HCT116 (cell line): ENCODE measurements at regions not wholly inside any gene's neighbourhood (a gene's known extent, or its start where the extent isn't known, plus 50 kb on each side); places are given as distances from the start of the nearest gene placed in this dataset.

Experiments
- ATAC-seq: fragments of 200-7000 bp; cut with Tn5 transposase; 2 replicates; pipeline ENCODE4 v1.9.1; 2020; ENCODE audit warnings: mild to moderate bottlenecking, moderate library complexity
- BruUV-seq: library from RNA; stranded (reverse); fragments of 400-500 nt; replicated peaks from 2 replicates; lab custom pipeline; 2021; lab: Mats Ljungman, UMichigan
- CTCF ChIA-PET: fragments of 300-600 bp; sonication (Branson Sonifier 250); formaldehyde crosslinking; loops from one replicate; lab custom pipeline; 2021; ENCODE audit warnings: antibody characterized with exemption; lab: Charles Lee
- POLR2A ChIA-PET: fragments of 300-600, 350-600 bp; sonication (Branson Sonifier 250); formaldehyde crosslinking; loops from one replicate; lab custom pipeline; 2021; ENCODE audit warnings: antibody characterized with exemption; lab: Charles Lee
- RAD21 ChIA-PET, 2 experiments: fragments of 300-600 bp; sonication (Branson Sonifier 250); formaldehyde crosslinking; loops; one replicate each; lab custom pipeline; 2023; ENCODE audit warnings: low total read pairs in 2 of 2; ENCODE audit not compliant: uncharacterized antibody in 2 of 2, unreplicated experiment in 2 of 2, low non-redundant PET in 1 of 2; lab: Charles Lee
- DNase-seq: peaks from one replicate; pipeline ENCODE4 v3.0.0-alpha.2; 2010; ENCODE audit warnings: low read depth, low spot score
- H2AFZ ChIP-seq: fragments of 200-600 bp; shearing (Covaris generic), sonication (generic); 2 replicates; pipeline ENCODE4 v1.6.1; 2017; ENCODE audit warnings: low read depth, mixed run types, mixed read lengths, antibody characterized with exemption, low read length; ENCODE audit not compliant: poor library complexity, severe bottlenecking
- H3K27ac ChIP-seq: 2 replicates; pipeline ENCODE4 v1.5.1; 2012; ENCODE audit warnings: low read depth, low read length
- H3K27me3 ChIP-seq: fragments of 200-600 bp; sonication (generic); 2 replicates; pipeline ENCODE4 v1.6.1; 2016; ENCODE audit warnings: mixed run types, low read length, mixed read lengths; ENCODE audit not compliant: insufficient read depth
- H3K36me3 ChIP-seq, 2 experiments: fragments of 200-500 bp in 1 of 2; fragments of 200-600 bp in 1 of 2; sonication (Bioruptor generic) in 1 of 2; sonication (generic) in 1 of 2; 2 replicates each; pipeline versions ENCODE4 v1.5.1 to v1.6.1; 2014 to 2016; ENCODE audit warnings: low read length in 2 of 2, inconsistent platforms in 1 of 2, mixed read lengths in 1 of 2, mixed run types in 1 of 2; ENCODE audit not compliant: insufficient read depth in 2 of 2, control insufficient read depth in 1 of 2
- H3K4me1 ChIP-seq, 2 experiments: fragments of 200-600 bp in 1 of 2; sonication (generic) in 1 of 2; 2 replicates each; pipeline versions ENCODE4 v1.5.1 to v1.6.1; 2012 to 2017; ENCODE audit warnings: low read length in 2 of 2, inconsistent platforms in 1 of 2, mild to moderate bottlenecking in 1 of 2, mixed read lengths in 1 of 2, mixed run types in 1 of 2, moderate library complexity in 1 of 2; ENCODE audit not compliant: insufficient read depth in 2 of 2, control insufficient read depth in 1 of 2
- H3K4me2 ChIP-seq: fragments of 200-600 bp; sonication (generic); 2 replicates; pipeline ENCODE4 v1.6.1; 2017; ENCODE audit warnings: mixed run types, low read length, mixed read lengths
- H3K4me3 ChIP-seq, 2 experiments: fragments of 200-600 bp in 1 of 2; sonication (generic) in 1 of 2; replicated peaks in 1 of 2; 2 replicates each; pipeline ENCODE4 v1.5.1; 2011 to 2016; ENCODE audit warnings: low read length in 2 of 2, control low read depth in 1 of 2, low read depth in 1 of 2, mild to moderate bottlenecking in 1 of 2, mixed read lengths in 1 of 2, mixed run types in 1 of 2
- H3K79me2 ChIP-seq: fragments of 200-600 bp; sonication (generic); 2 replicates; pipeline ENCODE4 v1.6.1; 2017; ENCODE audit warnings: mild to moderate bottlenecking, mixed run types, low read length, moderate library complexity, mixed read lengths; ENCODE audit not compliant: insufficient read depth
- H3K9ac ChIP-seq: fragments of 200-600 bp; sonication (generic); 2 replicates; pipeline ENCODE4 v1.6.1; 2016; ENCODE audit warnings: low read length, mixed read lengths
- H3K9me2 ChIP-seq: fragments of 200-600 bp; sonication (generic), shearing (Covaris generic); 2 replicates; pipeline ENCODE4 v1.6.1; 2017; ENCODE audit warnings: mixed run types, mild to moderate bottlenecking, moderate library complexity; ENCODE audit not compliant: insufficient read depth
- H3K9me3 ChIP-seq, 2 experiments: fragments of 200-500 bp in 1 of 2; fragments of 200-600 bp in 1 of 2; sonication (Bioruptor generic) in 1 of 2; sonication (generic) in 1 of 2; 2 replicates each; pipeline ENCODE4 v1.6.1; 2014 to 2017; ENCODE audit warnings: low read length in 2 of 2, mixed read lengths in 2 of 2, inconsistent platforms in 1 of 2, low read depth in 1 of 2, mild to moderate bottlenecking in 1 of 2, mixed run types in 1 of 2, moderate library complexity in 1 of 2; ENCODE audit not compliant: control insufficient read depth in 1 of 2, insufficient read depth in 1 of 2
- H4K20me1 ChIP-seq: fragments of 200-600 bp; sonication (generic), shearing (Covaris generic); 2 replicates; pipeline ENCODE4 v1.6.1; 2017; ENCODE audit warnings: mixed run types, mild to moderate bottlenecking, moderate library complexity; ENCODE audit not compliant: insufficient read depth
- CBX3 ChIP-seq: IDR thresholded peaks from 2 replicates; pipeline ENCODE4 v1.6.1; 2012; ENCODE audit warnings: low read depth
- CTCF ChIP-seq, 3 experiments: fragments of 200-600 bp in 1 of 3; sonication (generic) in 1 of 3; IDR thresholded peaks in 2 of 3; conservative IDR thresholded peaks in 1 of 3; 2 replicates each; pipeline ENCODE4 v1.5.1; 2012 to 2017; ENCODE audit warnings: low read depth in 2 of 3, low read length in 2 of 3, antibody characterized with exemption in 1 of 3, borderline replicate concordance in 1 of 3, control low read depth in 1 of 3, mild to moderate bottlenecking in 1 of 3, mixed read lengths in 1 of 3, mixed run types in 1 of 3, moderate library complexity in 1 of 3; ENCODE audit not compliant: insufficient read depth in 1 of 3
- ELF1 ChIP-seq: IDR thresholded peaks from 2 replicates; pipeline ENCODE4 v1.6.1; 2012; ENCODE audit warnings: low read depth, borderline replicate concordance
- EZH2 ChIP-seq: fragments of 200-600 bp; sonication (generic); IDR thresholded peaks from 2 replicates; pipeline ENCODE4 v1.6.1; 2017; ENCODE audit warnings: antibody characterized with exemption, mixed run types
- EZH2phosphoT487 ChIP-seq: fragments of 200-600 bp; IDR thresholded peaks from 2 replicates; pipeline ENCODE4 v1.6.1; 2018; ENCODE audit warnings: antibody characterized with exemption, borderline replicate concordance
- JUND ChIP-seq: IDR thresholded peaks from 2 replicates; pipeline ENCODE4 v1.6.1; 2012
- POLR2A ChIP-seq: IDR thresholded peaks from 2 replicates; pipeline ENCODE4 v1.7.0; 2011; ENCODE audit warnings: borderline replicate concordance; ENCODE audit not compliant: insufficient read depth, insufficient read length; ENCODE audit errors: extremely low read depth
- POLR2AphosphoS5 ChIP-seq: IDR thresholded peaks from 2 replicates; pipeline ENCODE4 v1.6.1; 2011; ENCODE audit warnings: mild to moderate bottlenecking, low read depth, low read length, moderate library complexity
- RAD21 ChIP-seq: IDR thresholded peaks from 2 replicates; pipeline ENCODE4 v1.6.1; 2012; ENCODE audit warnings: low read depth, mild to moderate bottlenecking
- SIN3A ChIP-seq: IDR thresholded peaks from 2 replicates; pipeline ENCODE4 v1.6.1; 2012; ENCODE audit warnings: low read depth
- SRF ChIP-seq: IDR thresholded peaks from 2 replicates; pipeline ENCODE4 v1.6.1; 2012; ENCODE audit warnings: low read depth
- ZFX ChIP-seq: fragments of 450-650 bp; IDR thresholded peaks from 2 replicates; pipeline ENCODE4 v1.6.1; 2017
- ZNF274 ChIP-seq: fragments of 200-500 bp; sonication (Bioruptor generic); IDR thresholded peaks from 2 replicates; pipeline ENCODE4 v1.6.1; 2014; ENCODE audit warnings: mild to moderate bottlenecking, low read depth, low read length, inconsistent platforms
- intact Hi-C: fragments of 100-400 bp; cut with micrococcal nuclease; formaldehyde crosslinking; loops from 2 replicates; pipeline ENCODE4 v1.10.0; 2022
- TF ChIP-seq, protein P1 (sequence below): IDR thresholded peaks from 2 replicates; pipeline ENCODE4 v1.6.1; 2012
- TF ChIP-seq, protein P2 (sequence below): IDR thresholded peaks from 2 replicates; pipeline ENCODE4 v1.6.1; 2012
- TF ChIP-seq, protein P3 (sequence below): IDR thresholded peaks from 2 replicates; pipeline ENCODE4 v1.6.1; 2012; ENCODE audit warnings: low read depth
- TF ChIP-seq, protein P4 (sequence below): IDR thresholded peaks from 2 replicates; pipeline ENCODE4 v1.6.1; 2011; ENCODE audit warnings: mild to moderate bottlenecking, low read length, moderate library complexity; ENCODE audit not compliant: insufficient replicate concordance; ENCODE audit errors: extremely low read depth

GRCh38 chr16:63018581-63019223, 982.5 kb upstream of the CDH8 start:
- CTCF ChIA-PET: no interaction called here
- no peak for TF ChIP-seq ZNF274
- no peak for TF ChIP-seq JUND
- TF ChIP-seq RAD21: no peak
- no peak for TF ChIP-seq ELF1
- TF ChIP-seq, protein P1, sequence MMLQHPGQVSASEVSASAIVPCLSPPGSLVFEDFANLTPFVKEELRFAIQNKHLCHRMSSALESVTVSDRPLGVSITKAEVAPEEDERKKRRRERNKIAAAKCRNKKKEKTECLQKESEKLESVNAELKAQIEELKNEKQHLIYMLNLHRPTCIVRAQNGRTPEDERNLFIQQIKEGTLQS: no peak
- no peak for TF ChIP-seq EZH2phosphoT487
- TF ChIP-seq, protein P2, sequence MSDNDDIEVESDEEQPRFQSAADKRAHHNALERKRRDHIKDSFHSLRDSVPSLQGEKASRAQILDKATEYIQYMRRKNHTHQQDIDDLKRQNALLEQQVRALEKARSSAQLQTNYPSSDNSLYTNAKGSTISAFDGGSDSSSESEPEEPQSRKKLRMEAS: no peak
- TF ChIP-seq SIN3A: no peak
- no peak for TF ChIP-seq SRF
- TF ChIP-seq CBX3: no peak
- TF ChIP-seq EZH2: no peak
- TF ChIP-seq CTCF (IDR thresholded peaks at IDR 0.05 in 2 of 3, conservative IDR thresholded peaks at IDR 0.05 in 1 of 3; ENCODE audit: borderline replicate concordance in 1 of 3, insufficient read depth in 1 of 3, low read depth in 2 of 3, low read length in 2 of 3): no peak
- TF ChIP-seq ZFX: no peak
- TF ChIP-seq, protein P3, sequence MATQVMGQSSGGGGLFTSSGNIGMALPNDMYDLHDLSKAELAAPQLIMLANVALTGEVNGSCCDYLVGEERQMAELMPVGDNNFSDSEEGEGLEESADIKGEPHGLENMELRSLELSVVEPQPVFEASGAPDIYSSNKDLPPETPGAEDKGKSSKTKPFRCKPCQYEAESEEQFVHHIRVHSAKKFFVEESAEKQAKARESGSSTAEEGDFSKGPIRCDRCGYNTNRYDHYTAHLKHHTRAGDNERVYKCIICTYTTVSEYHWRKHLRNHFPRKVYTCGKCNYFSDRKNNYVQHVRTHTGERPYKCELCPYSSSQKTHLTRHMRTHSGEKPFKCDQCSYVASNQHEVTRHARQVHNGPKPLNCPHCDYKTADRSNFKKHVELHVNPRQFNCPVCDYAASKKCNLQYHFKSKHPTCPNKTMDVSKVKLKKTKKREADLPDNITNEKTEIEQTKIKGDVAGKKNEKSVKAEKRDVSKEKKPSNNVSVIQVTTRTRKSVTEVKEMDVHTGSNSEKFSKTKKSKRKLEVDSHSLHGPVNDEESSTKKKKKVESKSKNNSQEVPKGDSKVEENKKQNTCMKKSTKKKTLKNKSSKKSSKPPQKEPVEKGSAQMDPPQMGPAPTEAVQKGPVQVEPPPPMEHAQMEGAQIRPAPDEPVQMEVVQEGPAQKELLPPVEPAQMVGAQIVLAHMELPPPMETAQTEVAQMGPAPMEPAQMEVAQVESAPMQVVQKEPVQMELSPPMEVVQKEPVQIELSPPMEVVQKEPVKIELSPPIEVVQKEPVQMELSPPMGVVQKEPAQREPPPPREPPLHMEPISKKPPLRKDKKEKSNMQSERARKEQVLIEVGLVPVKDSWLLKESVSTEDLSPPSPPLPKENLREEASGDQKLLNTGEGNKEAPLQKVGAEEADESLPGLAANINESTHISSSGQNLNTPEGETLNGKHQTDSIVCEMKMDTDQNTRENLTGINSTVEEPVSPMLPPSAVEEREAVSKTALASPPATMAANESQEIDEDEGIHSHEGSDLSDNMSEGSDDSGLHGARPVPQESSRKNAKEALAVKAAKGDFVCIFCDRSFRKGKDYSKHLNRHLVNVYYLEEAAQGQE: no peak
- TF ChIP-seq, protein P4, sequence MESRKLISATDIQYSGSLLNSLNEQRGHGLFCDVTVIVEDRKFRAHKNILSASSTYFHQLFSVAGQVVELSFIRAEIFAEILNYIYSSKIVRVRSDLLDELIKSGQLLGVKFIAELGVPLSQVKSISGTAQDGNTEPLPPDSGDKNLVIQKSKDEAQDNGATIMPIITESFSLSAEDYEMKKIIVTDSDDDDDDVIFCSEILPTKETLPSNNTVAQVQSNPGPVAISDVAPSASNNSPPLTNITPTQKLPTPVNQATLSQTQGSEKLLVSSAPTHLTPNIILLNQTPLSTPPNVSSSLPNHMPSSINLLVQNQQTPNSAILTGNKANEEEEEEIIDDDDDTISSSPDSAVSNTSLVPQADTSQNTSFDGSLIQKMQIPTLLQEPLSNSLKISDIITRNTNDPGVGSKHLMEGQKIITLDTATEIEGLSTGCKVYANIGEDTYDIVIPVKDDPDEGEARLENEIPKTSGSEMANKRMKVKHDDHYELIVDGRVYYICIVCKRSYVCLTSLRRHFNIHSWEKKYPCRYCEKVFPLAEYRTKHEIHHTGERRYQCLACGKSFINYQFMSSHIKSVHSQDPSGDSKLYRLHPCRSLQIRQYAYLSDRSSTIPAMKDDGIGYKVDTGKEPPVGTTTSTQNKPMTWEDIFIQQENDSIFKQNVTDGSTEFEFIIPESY: no peak
- no peak for TF ChIP-seq POLR2AphosphoS5
- no peak for TF ChIP-seq POLR2A
- RAD21 ChIA-PET: no interaction called here
- Histone ChIP-seq H3K27me3 (no peaks in the 10 kb centered on the region), H3K9ac (no peak overlapping the region), H2AFZ (no peak overlapping the region), H3K4me1 (no peaks in the 10 kb centered on the region), H3K79me2 (no peaks in the 10 kb centered on the region), H4K20me1 (no peaks in the 10 kb centered on the region), H3K4me2 (no peak overlapping the region), H3K36me3 (no peaks in the 10 kb centered on the region), H3K9me3 (peaks cover 0 to 10% of the 10 kb centered on the region in 2 experiments; a peak in 3 of 4 replicates), H3K9me2 (no peaks in the 10 kb centered on the region), H3K4me3 (no peak overlapping the region), H3K27ac (no peak overlapping the region)
- POLR2A ChIA-PET: no interaction called here
- ATAC-seq: no peak
- intact Hi-C loops: no loop called here
- BruUV-seq: no TSS peak
- no peak for DNase-seq
